ENCODE measurements at regions not wholly inside any gene's neighbourhood (a gene's known extent, or its start where the extent isn't known, plus 50 kb on each side); places are given as distances from the start of the nearest gene placed in this dataset.

DNA sequence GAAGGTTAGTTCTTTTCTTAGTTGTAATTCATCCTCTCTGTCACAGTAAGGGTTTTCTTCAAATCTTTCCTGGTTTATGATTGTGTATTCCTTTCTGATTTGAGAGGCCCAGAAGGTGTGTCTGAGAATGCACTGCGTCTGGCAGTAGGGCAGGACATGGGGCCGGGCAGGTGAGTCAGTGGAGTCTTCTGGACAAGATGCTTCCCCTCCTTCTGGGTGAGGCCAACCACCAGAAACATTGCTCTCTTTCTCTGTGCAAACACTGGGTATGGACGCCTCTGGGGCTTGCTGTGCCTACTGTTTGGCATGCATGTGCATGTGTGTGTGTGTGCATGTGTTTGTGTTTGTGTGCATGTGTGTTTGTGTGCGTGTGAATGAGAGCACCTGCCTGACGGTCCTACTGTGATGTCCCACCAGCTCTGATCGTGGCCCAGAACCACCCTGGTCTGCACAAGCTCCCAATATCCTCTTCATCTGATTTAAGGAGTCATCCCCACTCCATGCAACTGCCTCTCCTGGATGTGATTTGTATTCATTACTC is 93.2 kb upstream of the DLX2 start:
- no peak overlapping the region for H2AFZ ChIP-seq (replicated peaks)
- H4K20me1 ChIP-seq (ENCODE audit: low read depth), result no peaks in the 10 kb centered on the region
- Mint-ChIP-seq H3K27ac (no peak overlapping the region), H3K4me3 (no peak overlapping the region), H3K27me3 (ENCODE audit: insufficient read depth, low read depth) (no peaks in the 10 kb centered on the region), H3K9me3 (peaks cover 59% of the 10 kb centered on the region), H3K4me1 (no peaks in the 10 kb centered on the region), H3K36me3 (peaks cover 5% of the 10 kb centered on the region)
- TF ChIP-seq EZH2phosphoT487 (IDR thresholded peaks at IDR 0.05) (no peak), EZH2 (IDR thresholded peaks at IDR 0.05) (no peak)
- TF ChIP-seq, protein P1, sequence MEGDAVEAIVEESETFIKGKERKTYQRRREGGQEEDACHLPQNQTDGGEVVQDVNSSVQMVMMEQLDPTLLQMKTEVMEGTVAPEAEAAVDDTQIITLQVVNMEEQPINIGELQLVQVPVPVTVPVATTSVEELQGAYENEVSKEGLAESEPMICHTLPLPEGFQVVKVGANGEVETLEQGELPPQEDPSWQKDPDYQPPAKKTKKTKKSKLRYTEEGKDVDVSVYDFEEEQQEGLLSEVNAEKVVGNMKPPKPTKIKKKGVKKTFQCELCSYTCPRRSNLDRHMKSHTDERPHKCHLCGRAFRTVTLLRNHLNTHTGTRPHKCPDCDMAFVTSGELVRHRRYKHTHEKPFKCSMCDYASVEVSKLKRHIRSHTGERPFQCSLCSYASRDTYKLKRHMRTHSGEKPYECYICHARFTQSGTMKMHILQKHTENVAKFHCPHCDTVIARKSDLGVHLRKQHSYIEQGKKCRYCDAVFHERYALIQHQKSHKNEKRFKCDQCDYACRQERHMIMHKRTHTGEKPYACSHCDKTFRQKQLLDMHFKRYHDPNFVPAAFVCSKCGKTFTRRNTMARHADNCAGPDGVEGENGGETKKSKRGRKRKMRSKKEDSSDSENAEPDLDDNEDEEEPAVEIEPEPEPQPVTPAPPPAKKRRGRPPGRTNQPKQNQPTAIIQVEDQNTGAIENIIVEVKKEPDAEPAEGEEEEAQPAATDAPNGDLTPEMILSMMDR (IDR thresholded peaks at IDR 0.05), result no peak
- H3K9me3 ChIP-seq (ENCODE audit: low read depth), result peaks cover 11% of the 10 kb centered on the region
- H3F3A ChIP-seq (ENCODE audit: low read depth), result no peaks in the 10 kb centered on the region
- H3K4me1 ChIP-seq, result no peaks in the 10 kb centered on the region
- DNase-seq (ENCODE audit: low spot score), result no peak
- H3K79me2 ChIP-seq (ENCODE audit: low read depth), result no peaks in the 10 kb centered on the region
- no peak overlapping the region for H3K4me2 ChIP-seq
- H3K4me3 ChIP-seq, result no peak overlapping the region
- no peak overlapping the region for H3K27ac ChIP-seq
- H3K36me3 ChIP-seq, result peaks cover 6% of the 10 kb centered on the region
- no peaks in the 10 kb centered on the region for H3K27me3 ChIP-seq
- no peak overlapping the region for H3K9ac ChIP-seq

DNA sequence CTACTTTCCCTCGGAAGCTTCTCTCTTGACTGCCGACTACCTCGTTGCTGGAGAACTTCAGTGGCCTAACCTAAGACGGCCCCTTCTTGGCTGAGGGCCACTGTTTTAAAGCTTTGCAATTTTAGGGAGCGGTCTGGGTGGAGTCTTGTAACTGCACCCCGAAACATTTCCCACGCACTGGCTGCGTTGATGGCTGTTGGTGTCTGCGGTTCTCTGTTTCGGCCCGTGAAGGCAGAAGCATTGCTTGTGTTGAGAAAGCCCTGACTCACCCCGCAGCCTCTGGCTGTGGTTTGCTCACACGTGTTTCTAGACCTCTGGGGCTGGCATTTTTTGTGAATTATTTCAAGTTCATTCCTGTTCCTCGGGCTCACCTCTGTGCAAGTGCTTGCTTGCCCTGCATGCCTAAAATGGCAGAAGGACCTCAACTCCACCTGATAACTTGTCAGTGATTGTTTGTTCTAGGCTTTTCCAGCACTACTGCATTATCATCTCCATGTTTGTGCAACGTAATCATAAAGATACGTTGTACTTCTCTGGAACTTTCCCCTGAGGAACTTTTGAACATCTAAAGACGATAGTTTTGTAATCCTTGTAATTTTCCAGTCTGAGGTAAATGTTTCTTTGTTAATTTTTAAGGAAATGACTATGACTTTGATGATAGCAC is 94.2 kb upstream of the DLX2 start:
- H3K27me3 Mint-ChIP-seq (ENCODE audit: insufficient read depth, low read depth), result no peaks in the 10 kb centered on the region
- H4K20me1 ChIP-seq (ENCODE audit: low read depth), result no peaks in the 10 kb centered on the region
- H3K4me3 Mint-ChIP-seq, result no peak overlapping the region
- no peak overlapping the region for H3K4me2 ChIP-seq
- no peaks in the 10 kb centered on the region for H3K79me2 ChIP-seq (ENCODE audit: low read depth)
- no peaks in the 10 kb centered on the region for H3F3A ChIP-seq (ENCODE audit: low read depth)
- no peak overlapping the region for H3K4me3 ChIP-seq
- H3K9me3 ChIP-seq (ENCODE audit: low read depth), result peaks cover 11% of the 10 kb centered on the region
- H3K27ac Mint-ChIP-seq, result no peak overlapping the region
- H3K4me1 Mint-ChIP-seq, result no peaks in the 10 kb centered on the region
- H3K9me3 Mint-ChIP-seq, result peaks cover 57% of the 10 kb centered on the region
- H3K36me3 Mint-ChIP-seq, result peaks cover 5% of the 10 kb centered on the region
- H3K27me3 ChIP-seq, result no peaks in the 10 kb centered on the region
- no peak overlapping the region for H3K9ac ChIP-seq
- H3K4me1 ChIP-seq, result no peaks in the 10 kb centered on the region
- peaks cover 6% of the 10 kb centered on the region for H3K36me3 ChIP-seq
- H2AFZ ChIP-seq (replicated peaks), result no peak overlapping the region
- H3K27ac ChIP-seq, result no peak overlapping the region
- no peak for TF ChIP-seq EZH2 (IDR thresholded peaks at IDR 0.05)
- no peak for DNase-seq (ENCODE audit: low spot score)

DNA sequence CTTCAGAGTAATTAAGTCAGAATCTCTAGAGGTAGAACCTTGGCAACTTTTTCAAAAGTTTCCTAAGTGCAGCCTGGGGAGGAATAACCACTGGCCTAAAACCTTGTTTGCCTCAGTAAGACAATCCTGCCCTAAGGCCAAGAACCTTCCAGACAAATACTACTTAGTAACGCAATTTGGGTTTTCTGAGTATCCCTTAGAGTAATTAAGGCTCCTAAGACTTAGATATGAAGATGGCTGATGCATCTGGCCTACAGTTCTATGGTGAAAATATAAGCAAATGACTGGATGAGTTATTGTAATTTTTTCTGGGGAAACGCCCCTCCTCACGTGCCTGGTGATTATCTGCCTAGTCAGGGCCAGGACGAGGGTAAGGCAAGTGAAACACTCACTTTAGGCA is 95.7 kb upstream of the DLX2 start:
- Histone ChIP-seq H3K79me2 (ENCODE audit: low read depth) (no peaks in the 10 kb centered on the region), H2AFZ (replicated peaks) (no peak overlapping the region), H3K27me3 (no peaks in the 10 kb centered on the region), H3K4me1 (no peaks in the 10 kb centered on the region), H3K36me3 (peaks cover 6% of the 10 kb centered on the region), H3K27ac (no peak overlapping the region), H4K20me1 (ENCODE audit: low read depth) (no peaks in the 10 kb centered on the region), H3K9me3 (ENCODE audit: low read depth) (peaks cover 8% of the 10 kb centered on the region), H3K9ac (no peak overlapping the region), H3F3A (ENCODE audit: low read depth) (no peaks in the 10 kb centered on the region), H3K4me3 (no peak overlapping the region), H3K4me2 (no peak overlapping the region)
- H3K9me3 Mint-ChIP-seq, result peaks cover 49% of the 10 kb centered on the region
- H3K36me3 Mint-ChIP-seq, result peaks cover 4% of the 10 kb centered on the region
- H3K4me1 Mint-ChIP-seq, result no peaks in the 10 kb centered on the region
- no peaks in the 10 kb centered on the region for H3K27me3 Mint-ChIP-seq (ENCODE audit: insufficient read depth, low read depth)
- DNase-seq (ENCODE audit: low spot score), result no peak
- H3K4me3 Mint-ChIP-seq, result no peak overlapping the region
- H3K27ac Mint-ChIP-seq, result no peak overlapping the region
- TF ChIP-seq EZH2phosphoT487 (IDR thresholded peaks at IDR 0.05), result no peak
- TF ChIP-seq EZH2 (IDR thresholded peaks at IDR 0.05), result no peak
- TF ChIP-seq, protein P1 (IDR thresholded peaks at IDR 0.05), result no peak

DNA sequence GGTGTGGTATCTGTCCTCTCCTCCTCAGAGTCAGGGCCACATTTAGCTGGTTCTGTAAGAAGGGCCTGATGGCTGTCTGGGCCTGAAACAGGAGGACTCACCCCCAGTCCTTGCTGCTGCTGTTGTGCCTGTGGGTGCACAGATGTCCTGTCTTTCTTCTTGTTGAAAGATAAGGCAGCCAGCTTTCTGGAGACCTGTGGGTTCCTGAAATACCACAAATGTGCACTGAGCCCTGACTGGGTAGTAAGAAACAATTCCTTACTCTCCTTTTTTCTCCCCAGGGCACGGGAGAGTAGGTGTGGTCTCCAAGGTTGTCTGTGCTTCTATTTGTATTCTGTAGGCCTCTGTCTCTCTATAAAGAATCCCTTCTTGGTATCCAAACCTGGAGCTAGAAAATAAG is 96.2 kb upstream of the DLX2 start:
- H3K4me3 Mint-ChIP-seq, result no peak overlapping the region
- peaks cover 44% of the 10 kb centered on the region for H3K9me3 Mint-ChIP-seq
- H3K27me3 Mint-ChIP-seq (ENCODE audit: insufficient read depth, low read depth), result no peaks in the 10 kb centered on the region
- Histone ChIP-seq H3K36me3 (peaks cover under 1% of the 10 kb centered on the region), H3K4me1 (no peaks in the 10 kb centered on the region), H2AFZ (replicated peaks) (no peak overlapping the region), H3K79me2 (ENCODE audit: low read depth) (no peaks in the 10 kb centered on the region), H3K27ac (no peak overlapping the region), H3K9ac (no peak overlapping the region), H3K9me3 (ENCODE audit: low read depth) (peaks cover 3% of the 10 kb centered on the region), H3K27me3 (no peaks in the 10 kb centered on the region), H4K20me1 (ENCODE audit: low read depth) (no peaks in the 10 kb centered on the region), H3K4me3 (no peak overlapping the region), H3K4me2 (no peak overlapping the region), H3F3A (ENCODE audit: low read depth) (no peaks in the 10 kb centered on the region)
- H3K4me1 Mint-ChIP-seq, result no peaks in the 10 kb centered on the region
- no peak for DNase-seq (ENCODE audit: low spot score)
- no peak overlapping the region for H3K27ac Mint-ChIP-seq
- peaks cover 2% of the 10 kb centered on the region for H3K36me3 Mint-ChIP-seq
- TF ChIP-seq EZH2phosphoT487 (IDR thresholded peaks at IDR 0.05) (no peak), EZH2 (IDR thresholded peaks at IDR 0.05) (no peak)
- TF ChIP-seq, protein P1 (IDR thresholded peaks at IDR 0.05), result no peak

Measured in neural progenitor cell (in vitro differentiated cells).